ENCODE measurements at regions not wholly inside any gene's neighbourhood (a gene's known extent, or its start where the extent isn't known, plus 50 kb on each side); places are given as distances from the start of the nearest gene placed in this dataset.

GRCh38 chrX:36436361-36436760 is 516.8 kb downstream of the CFAP47 start:
- Histone ChIP-seq H3K4me3 (ENCODE audit: low read length) (no peak overlapping the region), H3K4me1 (ENCODE audit: control insufficient read depth, insufficient read depth, low read length) (peaks cover 21% of the 10 kb centered on the region), H3K36me3 (ENCODE audit: insufficient read depth, low read length) (no peaks in the 10 kb centered on the region), H3K9me3 (replicated peaks; ENCODE audit: low read length) (no peaks in the 10 kb centered on the region), H3K4me2 (ENCODE audit: low read length) (no peak overlapping the region), H3K9ac (ENCODE audit: low read depth, low read length) (no peak overlapping the region), H3K27me3 (ENCODE audit: control insufficient read depth, insufficient read depth, low read length) (no peaks in the 10 kb centered on the region)

- Histone ChIP-seq H3K4me1 (ENCODE audit: control insufficient read depth, insufficient read depth, low read length) (no peaks in the 10 kb centered on the region), H3K9me3 (replicated peaks; ENCODE audit: low read length) (no peaks in the 10 kb centered on the region), H3K4me2 (ENCODE audit: low read length) (no peak overlapping the region), H3K4me3 (ENCODE audit: low read length) (no peak overlapping the region), H3K27me3 (ENCODE audit: control insufficient read depth, insufficient read depth, low read length) (no peaks in the 10 kb centered on the region), H3K36me3 (ENCODE audit: insufficient read depth, low read length) (no peaks in the 10 kb centered on the region), H3K9ac (ENCODE audit: low read depth, low read length) (no peak overlapping the region)
These were observed 523.5 kb downstream of the CFAP47 start for GRCh38 chrX:36443007-36443406.

- Histone ChIP-seq H3K9me3 (replicated peaks; ENCODE audit: low read length) (no peaks in the 10 kb centered on the region), H3K4me2 (ENCODE audit: low read length) (no peak overlapping the region), H3K27me3 (ENCODE audit: control insufficient read depth, insufficient read depth, low read length) (no peaks in the 10 kb centered on the region), H3K9ac (ENCODE audit: low read depth, low read length) (no peak overlapping the region), H3K36me3 (ENCODE audit: insufficient read depth, low read length) (no peaks in the 10 kb centered on the region), H3K4me1 (ENCODE audit: control insufficient read depth, insufficient read depth, low read length) (no peaks in the 10 kb centered on the region), H3K4me3 (ENCODE audit: low read length) (no peak overlapping the region)
These were observed 526.0 kb downstream of the CFAP47 start for GRCh38 chrX:36445566-36445965.

GRCh38 chrX:36462142-36462541 is 542.6 kb downstream of the CFAP47 start:
- Histone ChIP-seq H3K27me3 (ENCODE audit: control insufficient read depth, insufficient read depth, low read length) (no peaks in the 10 kb centered on the region), H3K9me3 (replicated peaks; ENCODE audit: low read length) (no peaks in the 10 kb centered on the region), H3K9ac (ENCODE audit: low read depth, low read length) (no peak overlapping the region), H3K4me3 (ENCODE audit: low read length) (no peak overlapping the region), H3K4me2 (ENCODE audit: low read length) (no peak overlapping the region), H3K36me3 (ENCODE audit: insufficient read depth, low read length) (no peaks in the 10 kb centered on the region), H3K4me1 (ENCODE audit: control insufficient read depth, insufficient read depth, low read length) (no peaks in the 10 kb centered on the region)

- no peaks in the 10 kb centered on the region for H3K9me3 ChIP-seq (replicated peaks; ENCODE audit: low read length)
- no peaks in the 10 kb centered on the region for H3K27me3 ChIP-seq (ENCODE audit: control insufficient read depth, insufficient read depth, low read length)
- no peak overlapping the region for H3K9ac ChIP-seq (ENCODE audit: low read depth, low read length)
- H3K4me1 ChIP-seq (ENCODE audit: control insufficient read depth, insufficient read depth, low read length) = no peaks in the 10 kb centered on the region
- H3K36me3 ChIP-seq (ENCODE audit: insufficient read depth, low read length) = no peaks in the 10 kb centered on the region
- H3K4me3 ChIP-seq (ENCODE audit: low read length) = no peak overlapping the region
- no peak overlapping the region for H3K4me2 ChIP-seq (ENCODE audit: low read length)
These were observed 527.6 kb upstream of the FAM47C start for GRCh38 chrX:36480441-36480990.

GRCh38 chrX:36501169-36501702 is 506.9 kb upstream of the FAM47C start:
- Histone ChIP-seq H3K36me3 (ENCODE audit: insufficient read depth, low read length) (no peaks in the 10 kb centered on the region), H3K4me1 (ENCODE audit: control insufficient read depth, insufficient read depth, low read length) (no peaks in the 10 kb centered on the region), H3K9ac (ENCODE audit: low read depth, low read length) (no peak overlapping the region), H3K27me3 (ENCODE audit: control insufficient read depth, insufficient read depth, low read length) (no peaks in the 10 kb centered on the region), H3K9me3 (replicated peaks; ENCODE audit: low read length) (no peaks in the 10 kb centered on the region), H3K4me3 (ENCODE audit: low read length) (no peak overlapping the region), H3K4me2 (ENCODE audit: low read length) (no peak overlapping the region)

GRCh38 chrX:36504625-36505024 is 503.5 kb upstream of the FAM47C start:
- Histone ChIP-seq H3K27me3 (ENCODE audit: control insufficient read depth, insufficient read depth, low read length) (no peaks in the 10 kb centered on the region), H3K9me3 (replicated peaks; ENCODE audit: low read length) (no peaks in the 10 kb centered on the region), H3K4me2 (ENCODE audit: low read length) (no peak overlapping the region), H3K36me3 (ENCODE audit: insufficient read depth, low read length) (no peaks in the 10 kb centered on the region), H3K9ac (ENCODE audit: low read depth, low read length) (no peak overlapping the region), H3K4me3 (ENCODE audit: low read length) (no peak overlapping the region), H3K4me1 (ENCODE audit: control insufficient read depth, insufficient read depth, low read length) (no peaks in the 10 kb centered on the region)

GRCh38 chrX:36508042-36508441 is 500.1 kb upstream of the FAM47C start:
- Histone ChIP-seq H3K4me3 (ENCODE audit: low read length) (no peak overlapping the region), H3K27me3 (ENCODE audit: control insufficient read depth, insufficient read depth, low read length) (no peaks in the 10 kb centered on the region), H3K4me1 (ENCODE audit: control insufficient read depth, insufficient read depth, low read length) (no peaks in the 10 kb centered on the region), H3K9me3 (replicated peaks; ENCODE audit: low read length) (no peaks in the 10 kb centered on the region), H3K36me3 (ENCODE audit: insufficient read depth, low read length) (no peaks in the 10 kb centered on the region), H3K9ac (ENCODE audit: low read depth, low read length) (no peak overlapping the region), H3K4me2 (ENCODE audit: low read length) (no peak overlapping the region)

- Histone ChIP-seq H3K4me1 (ENCODE audit: control insufficient read depth, insufficient read depth, low read length) (no peaks in the 10 kb centered on the region), H3K27me3 (ENCODE audit: control insufficient read depth, insufficient read depth, low read length) (no peaks in the 10 kb centered on the region), H3K9ac (ENCODE audit: low read depth, low read length) (no peak overlapping the region), H3K36me3 (ENCODE audit: insufficient read depth, low read length) (no peaks in the 10 kb centered on the region), H3K4me2 (ENCODE audit: low read length) (no peak overlapping the region), H3K9me3 (replicated peaks; ENCODE audit: low read length) (no peaks in the 10 kb centered on the region), H3K4me3 (ENCODE audit: low read length) (no peak overlapping the region)
These were observed 497.4 kb upstream of the FAM47C start for GRCh38 chrX:36510736-36511135.

GRCh38 chrX:36528661-36529060 is 479.5 kb upstream of the FAM47C start:
- H3K4me1 ChIP-seq (ENCODE audit: control insufficient read depth, insufficient read depth, low read length) = no peaks in the 10 kb centered on the region
- no peaks in the 10 kb centered on the region for H3K27me3 ChIP-seq (ENCODE audit: control insufficient read depth, insufficient read depth, low read length)
- H3K4me3 ChIP-seq (ENCODE audit: low read length) = no peak overlapping the region
- H3K9ac ChIP-seq (ENCODE audit: low read depth, low read length) = no peak overlapping the region
- H3K4me2 ChIP-seq (ENCODE audit: low read length) = no peak overlapping the region
- H3K9me3 ChIP-seq (replicated peaks; ENCODE audit: low read length) = no peaks in the 10 kb centered on the region
- no peaks in the 10 kb centered on the region for H3K36me3 ChIP-seq (ENCODE audit: insufficient read depth, low read length)

GRCh38 chrX:36534900-36535299 is 473.3 kb upstream of the FAM47C start:
- no peaks in the 10 kb centered on the region for H3K27me3 ChIP-seq (ENCODE audit: control insufficient read depth, insufficient read depth, low read length)
- no peak overlapping the region for H3K9ac ChIP-seq (ENCODE audit: low read depth, low read length)
- no peak overlapping the region for H3K4me3 ChIP-seq (ENCODE audit: low read length)
- no peak overlapping the region for H3K4me2 ChIP-seq (ENCODE audit: low read length)
- no peaks in the 10 kb centered on the region for H3K36me3 ChIP-seq (ENCODE audit: insufficient read depth, low read length)
- no peaks in the 10 kb centered on the region for H3K9me3 ChIP-seq (replicated peaks; ENCODE audit: low read length)
- no peaks in the 10 kb centered on the region for H3K4me1 ChIP-seq (ENCODE audit: control insufficient read depth, insufficient read depth, low read length)

GRCh38 chrX:36543499-36543898 is 464.7 kb upstream of the FAM47C start:
- Histone ChIP-seq H3K9ac (ENCODE audit: low read depth, low read length) (no peak overlapping the region), H3K4me1 (ENCODE audit: control insufficient read depth, insufficient read depth, low read length) (no peaks in the 10 kb centered on the region), H3K9me3 (replicated peaks; ENCODE audit: low read length) (no peaks in the 10 kb centered on the region), H3K36me3 (ENCODE audit: insufficient read depth, low read length) (no peaks in the 10 kb centered on the region), H3K27me3 (ENCODE audit: control insufficient read depth, insufficient read depth, low read length) (no peaks in the 10 kb centered on the region), H3K4me2 (ENCODE audit: low read length) (no peak overlapping the region), H3K4me3 (ENCODE audit: low read length) (no peak overlapping the region)

Measured in skeletal muscle satellite cell (primary cell).